NB4 (cell line): ENCODE measurements at regions not wholly inside any gene's neighbourhood (a gene's known extent, or its start where the extent isn't known, plus 50 kb on each side); places are given as distances from the start of the nearest gene placed in this dataset.

Source experiments
- POLR2A ChIP-seq: IDR thresholded peaks from 2 replicates; pipeline ENCODE4 v1.6.1; 2011; ENCODE audit warnings: mild to moderate bottlenecking; ENCODE audit not compliant: insufficient read length; ENCODE audit errors: extremely low read depth
- TF ChIP-seq, protein P1 (sequence below): IDR thresholded peaks from one replicate; pipeline ENCODE4 v1.5.1; 2012; ENCODE audit warnings: low read depth, low read length

DNA sequence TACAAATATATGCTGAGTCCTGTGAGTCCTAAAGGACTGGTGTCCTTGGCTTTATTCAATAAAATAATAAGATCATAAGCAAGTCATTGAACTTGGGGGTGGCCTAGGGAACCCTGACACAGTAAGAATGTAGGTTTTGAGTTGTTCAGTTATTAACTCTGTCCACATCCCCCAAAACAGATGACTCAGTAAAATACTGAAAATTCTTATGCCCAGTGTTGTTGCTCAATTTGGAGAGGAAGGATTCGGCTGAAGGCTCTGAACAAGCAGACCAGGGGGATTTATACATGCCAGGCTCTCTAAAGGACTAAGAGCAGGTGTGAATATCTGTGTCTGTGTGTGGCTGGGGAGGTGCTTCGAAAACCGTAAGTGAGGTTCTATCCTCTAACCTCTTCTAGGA is 173.7 kb downstream of the RMI1 start:
- TF ChIP-seq, protein P1, sequence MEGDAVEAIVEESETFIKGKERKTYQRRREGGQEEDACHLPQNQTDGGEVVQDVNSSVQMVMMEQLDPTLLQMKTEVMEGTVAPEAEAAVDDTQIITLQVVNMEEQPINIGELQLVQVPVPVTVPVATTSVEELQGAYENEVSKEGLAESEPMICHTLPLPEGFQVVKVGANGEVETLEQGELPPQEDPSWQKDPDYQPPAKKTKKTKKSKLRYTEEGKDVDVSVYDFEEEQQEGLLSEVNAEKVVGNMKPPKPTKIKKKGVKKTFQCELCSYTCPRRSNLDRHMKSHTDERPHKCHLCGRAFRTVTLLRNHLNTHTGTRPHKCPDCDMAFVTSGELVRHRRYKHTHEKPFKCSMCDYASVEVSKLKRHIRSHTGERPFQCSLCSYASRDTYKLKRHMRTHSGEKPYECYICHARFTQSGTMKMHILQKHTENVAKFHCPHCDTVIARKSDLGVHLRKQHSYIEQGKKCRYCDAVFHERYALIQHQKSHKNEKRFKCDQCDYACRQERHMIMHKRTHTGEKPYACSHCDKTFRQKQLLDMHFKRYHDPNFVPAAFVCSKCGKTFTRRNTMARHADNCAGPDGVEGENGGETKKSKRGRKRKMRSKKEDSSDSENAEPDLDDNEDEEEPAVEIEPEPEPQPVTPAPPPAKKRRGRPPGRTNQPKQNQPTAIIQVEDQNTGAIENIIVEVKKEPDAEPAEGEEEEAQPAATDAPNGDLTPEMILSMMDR = no peak
- no peak for TF ChIP-seq POLR2A
